HepG2 (cell line): ENCODE measurements at regions not wholly inside any gene's neighbourhood (a gene's known extent, or its start where the extent isn't known, plus 50 kb on each side); places are given as distances from the start of the nearest gene placed in this dataset.

Source experiments
- CBX2 ChIP-seq, 2 experiments: fragments of 200-600 bp in 1 of 2; sonication (generic); formaldehyde crosslinking in 1 of 2; IDR thresholded peaks; 2 replicates each; pipeline versions ENCODE4 v1.7.0 to v1.8.1; 2018 to 2022; ENCODE audit warnings: low read depth in 2 of 2, low read length in 1 of 2, mild to moderate bottlenecking in 1 of 2, missing genetic modification reagents in 1 of 2
- FIP1L1 ChIP-seq: fragments of 200-400 bp; formaldehyde crosslinking; IDR thresholded peaks from 2 replicates; pipeline ENCODE4 v1.6.1; 2018; ENCODE audit warnings: low read depth, mild to moderate bottlenecking, low read length, moderate library complexity, borderline replicate concordance; ENCODE audit not compliant: insufficient read depth
- FOXA1 ChIP-seq, 2 experiments: fragments of 450-650 bp in 1 of 2; sonication (generic) in 1 of 2; formaldehyde crosslinking in 1 of 2; IDR thresholded peaks; 2 replicates each; pipeline versions ENCODE4 v1.4.0 to v1.6.1; 2016 to 2020; ENCODE audit warnings: missing genetic modification reagents in 1 of 2
- HDAC6 ChIP-seq: fragments of 200-600 bp; sonication (generic); IDR thresholded peaks from 2 replicates; pipeline ENCODE4 v1.7.0; 2017; ENCODE audit warnings: mild to moderate bottlenecking, antibody characterized with exemption, low read length, low read depth
- HNF4A ChIP-seq: sonication (generic); formaldehyde crosslinking; IDR thresholded peaks from 2 replicates; pipeline ENCODE4 v1.4.0; 2020; ENCODE audit warnings: missing genetic modification reagents
- ISX ChIP-seq: sonication (generic); formaldehyde crosslinking; conservative IDR thresholded peaks from 2 replicates; pipeline ENCODE4 v1.5.0; 2020; ENCODE audit warnings: missing genetic modification reagents
- KDM4B ChIP-seq: sonication (generic); formaldehyde crosslinking; IDR thresholded peaks from 2 replicates; pipeline ENCODE4 v1.4.0; 2020; ENCODE audit warnings: missing genetic modification reagents
- NFIC ChIP-seq: IDR thresholded peaks from 2 replicates; pipeline ENCODE4 v1.6.1; 2012; ENCODE audit warnings: mild to moderate bottlenecking, low read length, inconsistent platforms
- NFRKB ChIP-seq: fragments of 450-650 bp; IDR thresholded peaks from 2 replicates; pipeline ENCODE4 v1.6.1; 2017
- PHF8 ChIP-seq: sonication (generic); formaldehyde crosslinking; IDR thresholded peaks from 2 replicates; pipeline ENCODE4 v1.5.0; 2020; ENCODE audit warnings: missing genetic modification reagents
- RAD51 ChIP-seq: fragments of 450-650 bp; IDR thresholded peaks from 2 replicates; pipeline ENCODE4 v1.6.1; 2016; ENCODE audit warnings: borderline replicate concordance
- RFX3 ChIP-seq: IDR thresholded peaks from 2 replicates; pipeline ENCODE4 v1.6.1; 2016; ENCODE audit warnings: missing biosample characterization, missing genetic modification reagents
- SMC3 ChIP-seq: IDR thresholded peaks from 2 replicates; pipeline ENCODE4 v1.6.1; 2011; ENCODE audit warnings: low read length, improper control_type of control experiment
- TAF15 ChIP-seq: fragments of 200-400 bp; formaldehyde crosslinking; IDR thresholded peaks from one replicate; pipeline ENCODE4 v1.6.1; 2018; ENCODE audit warnings: mild to moderate bottlenecking, low read depth, low read length; ENCODE audit not compliant: poor library complexity, severe bottlenecking
- TCF12 ChIP-seq, 2 experiments: fragments of 450-650 bp in 1 of 2; sonication (generic) in 1 of 2; formaldehyde crosslinking in 1 of 2; IDR thresholded peaks; 2 replicates each; pipeline versions ENCODE4 v1.6.1 to v1.8.0; 2017 to 2022; ENCODE audit warnings: antibody characterized with exemption in 1 of 2, mild to moderate bottlenecking in 1 of 2, missing genetic modification reagents in 1 of 2, moderate library complexity in 1 of 2
- TCF7L2 ChIP-seq: IDR thresholded peaks from 2 replicates; pipeline ENCODE4 v1.6.1; 2011; ENCODE audit warnings: mild to moderate bottlenecking, low read depth, low read length, moderate library complexity
- TRIM24 ChIP-seq: sonication (generic); formaldehyde crosslinking; IDR thresholded peaks from 2 replicates; pipeline ENCODE4 v1.8.0; 2022; ENCODE audit warnings: mild to moderate bottlenecking, missing genetic modification reagents
- XBP1 ChIP-seq: sonication (generic); formaldehyde crosslinking; IDR thresholded peaks from 2 replicates; pipeline ENCODE4 v1.5.0; 2020; ENCODE audit warnings: missing genetic modification reagents
- ZBTB3 ChIP-seq: sonication (generic); formaldehyde crosslinking; IDR thresholded peaks from 2 replicates; pipeline ENCODE4 v1.4.0; 2020; ENCODE audit warnings: low read depth, mild to moderate bottlenecking, moderate library complexity, missing genetic modification reagents, borderline replicate concordance
- ZBTB7A ChIP-seq: sonication (generic); formaldehyde crosslinking; IDR thresholded peaks from 2 replicates; pipeline ENCODE4 v1.8.0; 2022; ENCODE audit warnings: mild to moderate bottlenecking, missing genetic modification reagents
- ZNF619 ChIP-seq: sonication (generic); formaldehyde crosslinking; IDR thresholded peaks from 2 replicates; pipeline ENCODE4 v1.4.0; 2020; ENCODE audit warnings: mild to moderate bottlenecking, missing genetic modification reagents
- ZNF790 ChIP-seq: sonication (generic); formaldehyde crosslinking; IDR thresholded peaks from 2 replicates; pipeline ENCODE4 v1.8.0; 2022; ENCODE audit warnings: missing genetic modification reagents, mild to moderate bottlenecking, borderline replicate concordance
- ZNF850 ChIP-seq: sonication (generic); formaldehyde crosslinking; conservative IDR thresholded peaks from 2 replicates; pipeline ENCODE4 v1.9.0; 2021; ENCODE audit warnings: mild to moderate bottlenecking, missing genetic modification reagents
- ZSCAN21 ChIP-seq: sonication (generic); formaldehyde crosslinking; IDR thresholded peaks from 2 replicates; pipeline ENCODE4 v1.8.0; 2022; ENCODE audit warnings: mild to moderate bottlenecking, missing genetic modification reagents, moderate library complexity, borderline replicate concordance
- ZSCAN30 ChIP-seq: sonication (generic); formaldehyde crosslinking; IDR thresholded peaks from 2 replicates; pipeline ENCODE4 v1.5.0; 2020; ENCODE audit warnings: mild to moderate bottlenecking, missing genetic modification reagents
- TF ChIP-seq, protein P1 (sequence below): sonication (generic); formaldehyde crosslinking; IDR thresholded peaks from 2 replicates; pipeline ENCODE4 v1.5.1; 2020; ENCODE audit warnings: mild to moderate bottlenecking, missing genetic modification reagents
- TF ChIP-seq, protein P2 (sequence below): sonication (generic); formaldehyde crosslinking; IDR thresholded peaks from 2 replicates; pipeline ENCODE4 v1.4.0; 2020; ENCODE audit warnings: missing genetic modification reagents
- TF ChIP-seq, protein P3 (sequence below): sonication (generic); formaldehyde crosslinking; IDR thresholded peaks from 2 replicates; pipeline ENCODE4 v1.8.0; 2022; ENCODE audit warnings: missing genetic modification reagents, low read depth, mild to moderate bottlenecking, borderline replicate concordance

- TF ChIP-seq HDAC6, result no peak
- no peak for TF ChIP-seq KDM4B
- no peak for TF ChIP-seq ZNF619 (CRISPR knock-in tag)
- TF ChIP-seq ISX (CRISPR knock-in tag), result no peak
- no peak for TF ChIP-seq TAF15
- no peak for TF ChIP-seq RAD51
- TF ChIP-seq TRIM24 (CRISPR knock-in tag), result no peak
- TF ChIP-seq TCF7L2, result no peak
- TF ChIP-seq ZSCAN21 (CRISPR knock-in tag), result peak; percentile 65; the same call in 1 of the 2 replicates
- TF ChIP-seq XBP1, result no peak
- TF ChIP-seq ZNF790 (CRISPR knock-in tag), result peak; percentile 75; the same call in 1 of the 2 replicates
- no peak for TF ChIP-seq ZBTB3 (CRISPR knock-in tag)
- no peak for TF ChIP-seq FOXA1 (IDR thresholded peaks at IDR 0.05)
- TF ChIP-seq FOXA1 (CRISPR knock-in tag; IDR thresholded peaks at IDR 0.05), result peak; percentile 70
- TF ChIP-seq, protein P1, sequence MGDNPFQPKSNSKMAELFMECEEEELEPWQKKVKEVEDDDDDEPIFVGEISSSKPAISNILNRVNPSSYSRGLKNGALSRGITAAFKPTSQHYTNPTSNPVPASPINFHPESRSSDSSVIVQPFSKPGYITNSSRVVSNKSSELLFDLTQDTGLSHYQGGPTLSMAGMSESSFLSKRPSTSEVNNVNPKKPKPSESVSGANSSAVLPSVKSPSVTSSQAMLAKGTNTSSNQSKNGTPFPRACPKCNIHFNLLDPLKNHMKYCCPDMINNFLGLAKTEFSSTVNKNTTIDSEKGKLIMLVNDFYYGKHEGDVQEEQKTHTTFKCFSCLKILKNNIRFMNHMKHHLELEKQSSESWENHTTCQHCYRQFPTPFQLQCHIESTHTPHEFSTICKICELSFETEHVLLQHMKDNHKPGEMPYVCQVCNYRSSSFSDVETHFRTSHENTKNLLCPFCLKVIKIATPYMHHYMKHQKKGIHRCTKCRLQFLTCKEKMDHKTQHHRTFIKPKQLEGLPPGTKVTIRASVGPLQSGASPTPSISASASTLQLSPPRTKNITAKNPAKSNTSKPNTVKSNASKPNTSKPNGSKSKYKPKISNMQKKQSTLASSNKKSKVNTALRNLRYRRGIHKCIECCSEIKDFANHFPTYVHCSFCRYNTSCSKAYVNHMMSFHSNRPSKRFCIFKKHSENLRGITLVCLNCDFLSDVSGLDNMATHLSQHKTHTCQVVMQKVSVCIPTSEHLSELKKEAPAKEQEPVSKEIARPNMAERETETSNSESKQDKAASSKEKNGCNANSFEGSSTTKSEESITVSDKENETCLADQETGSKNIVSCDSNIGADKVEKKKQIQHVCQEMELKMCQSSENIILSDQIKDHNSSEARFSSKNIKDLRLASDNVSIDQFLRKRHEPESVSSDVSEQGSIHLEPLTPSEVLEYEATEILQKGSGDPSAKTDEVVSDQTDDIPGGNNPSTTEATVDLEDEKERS (CRISPR knock-in tag), result no peak
- no peak for TF ChIP-seq NFRKB
- no peak for TF ChIP-seq RFX3 (CRISPR knock-in tag)
- TF ChIP-seq, protein P2, sequence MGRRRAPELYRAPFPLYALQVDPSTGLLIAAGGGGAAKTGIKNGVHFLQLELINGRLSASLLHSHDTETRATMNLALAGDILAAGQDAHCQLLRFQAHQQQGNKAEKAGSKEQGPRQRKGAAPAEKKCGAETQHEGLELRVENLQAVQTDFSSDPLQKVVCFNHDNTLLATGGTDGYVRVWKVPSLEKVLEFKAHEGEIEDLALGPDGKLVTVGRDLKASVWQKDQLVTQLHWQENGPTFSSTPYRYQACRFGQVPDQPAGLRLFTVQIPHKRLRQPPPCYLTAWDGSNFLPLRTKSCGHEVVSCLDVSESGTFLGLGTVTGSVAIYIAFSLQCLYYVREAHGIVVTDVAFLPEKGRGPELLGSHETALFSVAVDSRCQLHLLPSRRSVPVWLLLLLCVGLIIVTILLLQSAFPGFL (CRISPR knock-in tag), result no peak
- peak; percentile 58 for TF ChIP-seq PHF8 (CRISPR knock-in tag)
- TF ChIP-seq NFIC, result peak; percentile 94
- TF ChIP-seq SMC3, result peak; percentile 61
- no peak for TF ChIP-seq FIP1L1
- TF ChIP-seq ZBTB7A (CRISPR knock-in tag), result no peak
- TF ChIP-seq, protein P3, sequence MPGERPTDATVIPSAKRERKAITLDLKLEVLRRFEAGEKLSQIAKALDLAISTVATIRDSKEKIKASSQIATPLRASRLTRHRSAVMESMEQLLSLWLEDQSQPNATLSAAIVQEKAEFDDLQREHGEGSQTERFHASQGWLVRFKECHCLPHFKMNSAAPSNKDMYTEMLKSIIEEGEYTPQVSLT (CRISPR knock-in tag), result no peak
- no peak for TF ChIP-seq CBX2 (IDR thresholded peaks at IDR 0.05; ENCODE audit: low read depth, low read length)
- TF ChIP-seq CBX2 (CRISPR knock-in tag; IDR thresholded peaks at IDR 0.05; ENCODE audit: low read depth), result no peak
- TF ChIP-seq HNF4A (CRISPR knock-in tag), result peak; percentile 93
- no peak for TF ChIP-seq ZNF850 (CRISPR knock-in tag)
- no peak for TF ChIP-seq TCF12 (IDR thresholded peaks at IDR 0.05)
- TF ChIP-seq TCF12 (CRISPR knock-in tag; IDR thresholded peaks at IDR 0.05), result no peak
- TF ChIP-seq ZSCAN30 (CRISPR knock-in tag), result peak; percentile 93
Measured at GRCh38 chr2:203650860-203651613, 55.4 kb upstream of the CD28 start (continued).
